HG02885 (cell line): ENCODE measurements at regions not wholly inside any gene's neighbourhood (a gene's known extent, or its start where the extent isn't known, plus 50 kb on each side); places are given as distances from the start of the nearest gene placed in this dataset.

Experiments used
- ATAC-seq: cut with Tn5 transposase; IDR thresholded peaks from one replicate; pipeline ENCODE4 v1.9.1; 2021; ENCODE audit warnings: mild to moderate bottlenecking; ENCODE audit not compliant: unreplicated experiment, poor library complexity

DNA sequence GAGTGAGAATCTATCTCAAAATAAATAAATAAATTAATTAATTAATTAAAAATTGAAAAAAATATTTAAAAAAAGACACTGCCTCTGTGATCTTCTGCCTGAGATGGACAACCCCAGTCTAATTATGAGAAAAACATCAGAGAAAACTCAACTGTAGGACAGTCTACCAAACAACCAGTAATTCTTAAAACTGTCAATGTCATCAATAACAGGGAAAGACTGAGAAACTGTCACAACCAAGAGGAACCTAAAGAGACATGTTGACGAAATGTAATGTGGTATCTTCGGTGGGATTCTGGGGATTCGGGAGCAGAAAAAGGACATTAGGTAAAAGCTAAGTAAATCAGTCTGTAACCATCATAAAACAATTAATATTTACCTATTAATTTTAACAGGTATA lies 265.4 kb upstream of the LMCD1 start:
- ATAC-seq: no peak

DNA sequence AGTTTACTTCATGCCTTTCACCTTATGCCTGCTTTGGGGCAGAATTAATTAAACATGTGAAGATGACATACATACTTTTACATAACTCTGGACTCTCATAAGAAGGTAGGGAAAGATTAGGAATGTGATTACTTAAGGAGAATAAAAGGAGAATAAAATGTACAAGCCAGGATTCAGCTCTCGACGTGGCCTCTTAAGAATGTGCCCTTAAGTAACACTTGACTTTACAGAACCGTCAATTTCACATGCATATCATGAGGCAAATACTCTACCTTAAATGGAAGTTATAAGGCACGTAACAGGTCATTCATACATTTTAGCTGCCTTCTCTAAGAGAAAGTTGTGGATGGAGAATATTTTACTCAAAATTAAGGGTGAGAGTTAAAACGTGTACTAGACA lies 263.7 kb upstream of the LMCD1 start:
- ATAC-seq: no peak

DNA sequence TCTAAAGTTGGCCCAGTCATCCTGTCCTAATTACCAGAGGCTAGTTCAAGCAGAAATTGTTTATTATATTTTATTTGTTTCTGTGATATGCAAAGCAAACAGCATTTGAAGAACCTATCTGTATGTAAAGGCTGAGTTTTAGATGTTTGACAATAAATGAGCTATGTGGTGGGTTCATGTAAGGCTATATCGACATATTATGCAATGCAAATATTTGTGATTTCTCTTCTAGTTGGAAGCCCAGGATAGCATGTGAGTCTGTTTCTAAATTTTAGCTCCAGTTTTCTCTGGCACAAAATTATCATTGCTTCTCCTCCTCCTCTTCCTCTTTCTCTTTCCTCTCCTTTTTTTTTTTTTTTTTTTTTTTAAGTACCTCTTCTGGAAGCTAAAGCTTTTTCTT lies 263.2 kb upstream of the LMCD1 start:
- no peak for ATAC-seq

DNA sequence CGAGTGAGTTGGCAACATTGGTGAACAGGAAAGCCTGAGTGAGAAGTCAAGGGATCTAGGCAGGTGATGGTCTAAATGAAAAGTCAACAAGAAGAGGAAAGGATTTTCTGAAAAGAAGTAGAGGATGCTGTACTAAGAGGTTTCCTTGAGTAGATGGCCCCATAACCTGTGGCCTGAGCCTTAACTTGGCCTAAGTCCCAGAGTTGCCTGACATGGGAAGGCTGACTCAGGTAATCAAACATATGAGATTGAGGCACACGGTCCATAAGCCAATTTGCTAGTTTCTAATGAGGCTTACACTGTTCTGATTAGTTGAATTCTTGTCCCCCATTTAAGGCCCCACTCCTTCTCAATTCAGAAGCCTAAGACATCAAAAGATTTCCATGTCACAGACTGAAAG lies 262.5 kb upstream of the LMCD1 start:
- no peak for ATAC-seq

DNA sequence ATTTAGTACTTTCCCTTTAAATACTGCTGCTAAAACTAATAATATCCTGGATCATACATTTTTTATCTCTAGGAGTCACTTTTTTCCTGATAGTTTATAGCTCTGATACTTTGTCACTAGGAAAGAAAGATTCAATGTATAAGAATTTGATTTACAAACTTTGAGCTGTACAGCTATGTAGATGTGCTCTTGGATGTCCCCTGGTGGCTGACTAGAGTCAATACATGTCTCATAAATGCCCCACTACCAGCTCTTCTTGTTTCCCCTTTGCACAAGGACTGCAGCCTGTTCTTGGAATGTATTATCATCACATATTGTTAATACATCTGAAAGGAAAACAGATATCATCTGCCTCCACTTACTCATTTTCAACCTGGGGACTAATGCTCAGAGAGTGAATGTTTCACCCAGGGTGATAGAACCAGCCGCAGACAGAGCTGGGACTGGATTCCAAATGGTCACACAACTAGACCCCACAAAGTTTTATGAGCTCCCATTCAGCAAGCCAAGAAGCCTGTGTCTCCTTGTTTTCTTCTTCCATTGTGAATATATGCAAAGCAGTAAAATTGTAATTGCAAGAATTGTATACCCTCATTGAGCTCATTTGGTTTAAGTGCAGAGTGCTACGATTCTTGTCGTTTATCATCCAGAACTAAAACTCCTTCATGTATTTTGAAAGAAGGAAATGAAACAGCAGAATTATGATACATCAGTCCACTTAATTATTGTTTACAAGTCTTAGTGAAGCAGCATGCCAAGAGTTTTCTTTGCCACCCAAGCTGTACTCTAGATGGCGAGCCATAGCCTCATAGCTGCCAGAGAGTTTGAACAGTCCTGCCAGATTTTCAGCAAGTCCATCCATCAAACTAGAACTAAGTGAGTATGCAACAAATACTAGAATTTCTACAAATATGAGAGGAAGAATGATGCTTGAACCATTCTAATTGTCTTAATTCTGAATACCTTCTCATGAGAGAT lies 261.6 kb upstream of the LMCD1 start:
- ATAC-seq: peak; percentile 98

DNA sequence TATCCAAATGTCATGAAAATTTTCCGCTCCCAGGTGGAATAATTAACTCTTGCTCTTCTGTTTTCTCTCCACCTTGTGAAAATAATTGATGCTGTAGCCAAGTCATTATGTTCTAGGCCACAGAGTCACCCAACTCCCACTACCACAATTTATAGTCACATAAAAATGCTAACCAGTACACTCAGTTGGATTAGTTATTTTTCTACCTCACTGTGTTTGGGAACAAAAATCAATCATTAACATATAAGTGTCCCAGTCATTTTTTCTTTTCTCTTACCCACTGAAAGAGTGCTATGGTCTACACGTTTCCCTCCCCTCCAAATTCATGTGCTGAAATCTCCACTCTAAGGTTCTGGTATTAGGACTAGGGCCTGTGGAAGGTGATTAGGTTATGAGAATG lies 255.6 kb upstream of the LMCD1 start:
- no peak for ATAC-seq

DNA sequence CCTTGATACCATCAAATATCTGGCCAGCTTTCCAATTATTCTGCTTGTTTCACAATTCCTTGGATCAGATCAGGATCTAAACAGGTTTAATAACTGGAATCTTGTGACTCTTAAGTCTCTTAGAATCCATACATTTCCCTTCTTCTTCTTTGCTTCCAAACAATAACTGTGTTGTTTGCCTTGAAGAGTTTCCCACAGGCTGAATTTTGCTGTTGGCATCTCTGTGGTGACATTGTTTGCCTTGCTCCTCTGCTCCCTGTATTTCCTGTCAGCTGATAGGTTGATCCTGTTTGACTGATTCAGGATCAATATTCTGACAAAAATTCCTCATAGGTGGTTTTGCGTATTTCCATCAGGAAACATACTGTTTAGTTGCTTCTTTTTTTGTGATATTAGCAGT lies 248.4 kb upstream of the LMCD1 start:
- ATAC-seq: no peak

DNA sequence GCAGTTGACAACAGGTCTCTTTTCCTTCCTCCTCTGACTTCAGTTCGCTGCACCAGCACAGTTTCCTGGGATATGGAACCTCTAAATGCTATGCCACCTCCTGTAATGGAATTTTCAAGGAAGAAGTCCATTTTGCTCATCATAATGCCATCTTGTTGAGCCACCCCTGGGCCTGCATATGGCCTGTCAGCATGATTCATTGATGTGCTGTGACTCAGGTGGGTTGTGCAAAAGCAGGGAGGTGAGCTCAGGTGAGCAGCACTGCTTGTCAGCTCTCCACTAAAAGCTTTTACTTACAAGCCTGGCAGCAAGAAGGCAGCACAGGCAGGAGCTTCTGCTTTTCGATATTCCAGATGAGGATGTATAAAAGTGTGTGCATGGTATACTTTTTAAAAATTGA lies 247.1 kb upstream of the LMCD1 start:
- ATAC-seq: no peak

DNA sequence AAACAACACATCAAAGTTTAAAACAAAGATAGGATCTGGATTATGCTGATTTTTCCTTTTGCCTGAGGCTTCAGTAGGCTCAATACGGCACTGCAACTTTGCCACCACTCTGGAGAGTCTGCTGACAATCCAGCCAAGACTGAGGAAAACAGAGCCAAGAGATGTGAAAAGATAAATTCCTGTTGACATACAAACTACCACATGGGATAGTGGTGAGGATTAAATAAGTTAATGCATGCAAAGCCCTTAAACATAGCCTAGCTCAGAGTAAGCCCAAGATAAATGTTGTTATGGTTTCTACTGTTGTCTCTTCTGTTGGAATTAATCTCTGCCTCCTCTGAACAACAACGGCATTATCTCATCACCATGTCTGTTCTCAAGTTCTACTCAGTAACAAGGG lies 245.9 kb upstream of the LMCD1 start:
- ATAC-seq: no peak

DNA sequence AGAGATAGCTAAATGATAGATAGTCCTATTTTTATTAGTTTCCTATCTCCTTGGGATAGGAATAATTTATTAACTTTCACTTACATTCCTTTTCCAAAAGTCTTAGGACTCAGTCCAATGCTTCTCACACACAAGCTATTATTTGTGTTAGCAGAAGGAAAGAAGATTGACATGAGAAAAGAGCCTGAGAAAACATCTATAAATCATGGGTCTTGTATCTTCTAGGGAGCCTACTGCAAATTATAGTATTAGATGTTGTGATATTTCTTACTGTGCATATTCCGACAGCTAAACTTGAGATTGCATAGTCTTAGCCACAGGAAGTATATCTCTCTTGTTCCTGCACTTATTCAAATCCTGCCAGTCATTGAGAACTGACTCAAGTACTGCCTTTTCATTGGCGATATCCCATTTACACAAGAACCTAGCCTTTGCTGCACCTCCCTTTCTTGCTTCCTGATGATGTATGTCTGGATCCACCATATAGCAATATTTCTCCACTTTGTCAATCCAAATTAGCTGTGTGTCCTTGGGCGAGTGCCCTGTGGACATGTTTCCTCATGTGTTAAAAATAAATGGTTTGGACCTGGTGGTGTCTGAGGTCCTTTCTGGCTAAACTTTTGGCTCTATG lies 245.1 kb upstream of the LMCD1 start:
- no peak for ATAC-seq

DNA sequence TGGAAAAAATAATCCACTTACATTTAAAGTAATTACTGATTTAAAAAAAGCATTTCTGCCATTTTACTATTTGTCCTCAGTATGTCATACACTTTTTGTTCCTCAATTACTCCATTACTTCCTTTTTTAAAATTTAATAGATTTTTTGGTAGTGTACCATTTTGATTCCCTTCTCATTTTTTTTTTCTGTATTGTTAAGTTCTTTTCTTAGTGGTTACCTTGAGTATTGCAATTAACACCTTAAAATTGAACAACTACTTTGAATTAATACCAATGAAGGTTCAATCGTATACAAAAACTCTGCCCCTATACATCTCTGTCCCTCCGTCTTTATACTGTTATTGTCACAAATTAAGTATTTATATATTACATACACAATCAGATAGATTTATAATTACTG lies 240.6 kb upstream of the LMCD1 start:
- ATAC-seq: no peak

DNA sequence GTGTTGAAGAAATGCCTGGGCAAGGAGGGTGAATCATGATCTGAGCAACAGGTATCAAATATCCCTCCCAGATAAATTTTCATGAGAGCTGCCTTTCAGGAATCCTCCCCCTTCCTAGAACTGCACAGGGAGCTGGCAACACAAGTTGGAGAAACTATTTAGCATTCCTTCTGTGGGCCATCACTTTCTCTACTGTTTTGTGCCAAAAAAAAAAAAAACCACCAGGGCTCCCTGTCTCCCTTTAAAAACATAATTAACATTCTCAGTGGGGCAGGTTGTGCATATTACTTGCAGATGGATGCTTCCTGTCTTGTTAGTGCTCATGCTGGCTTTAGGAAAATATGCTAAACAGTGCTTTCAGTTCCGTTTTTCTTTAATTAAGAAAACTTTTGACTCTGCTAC lies 234.9 kb upstream of the LMCD1 start:
- peak; percentile 61 for ATAC-seq

DNA sequence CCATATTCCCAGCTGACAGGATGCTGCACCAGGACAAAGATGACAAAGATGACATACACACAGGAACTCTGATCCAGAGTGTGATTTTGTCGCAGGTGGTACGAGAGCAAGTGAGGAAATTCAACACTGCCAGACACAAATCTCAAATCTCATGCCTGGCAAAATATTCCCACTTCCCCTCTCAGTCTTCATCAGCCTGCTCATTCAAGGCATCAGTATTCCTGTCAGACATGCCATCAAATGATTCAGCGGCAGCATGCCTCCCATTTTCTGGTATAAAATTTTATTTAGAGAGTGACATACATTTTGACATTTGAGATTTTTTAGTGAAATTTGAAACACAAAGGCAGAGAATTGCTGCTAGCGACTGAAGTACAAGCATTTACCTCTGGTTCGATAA lies 228.1 kb upstream of the LMCD1 start:
- ATAC-seq: no peak

DNA sequence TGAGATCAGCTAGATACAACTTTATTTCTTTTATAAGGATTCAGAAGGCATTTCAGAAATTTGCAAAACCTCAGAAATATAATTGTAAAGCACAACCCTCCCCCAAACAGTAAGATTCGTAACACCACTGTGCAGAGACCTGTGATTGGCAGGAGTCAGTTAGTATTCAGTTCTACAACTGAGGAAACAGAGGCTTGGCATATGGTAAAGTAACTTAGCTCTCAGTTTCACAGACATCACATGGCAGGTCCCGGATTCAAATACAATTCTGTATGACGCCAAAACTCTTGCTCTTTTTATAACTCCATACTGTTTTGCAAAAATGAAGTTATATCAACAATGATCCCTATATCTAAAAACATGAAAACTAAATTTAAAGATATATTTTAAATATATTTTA lies 225.6 kb upstream of the LMCD1 start:
- no peak for ATAC-seq

DNA sequence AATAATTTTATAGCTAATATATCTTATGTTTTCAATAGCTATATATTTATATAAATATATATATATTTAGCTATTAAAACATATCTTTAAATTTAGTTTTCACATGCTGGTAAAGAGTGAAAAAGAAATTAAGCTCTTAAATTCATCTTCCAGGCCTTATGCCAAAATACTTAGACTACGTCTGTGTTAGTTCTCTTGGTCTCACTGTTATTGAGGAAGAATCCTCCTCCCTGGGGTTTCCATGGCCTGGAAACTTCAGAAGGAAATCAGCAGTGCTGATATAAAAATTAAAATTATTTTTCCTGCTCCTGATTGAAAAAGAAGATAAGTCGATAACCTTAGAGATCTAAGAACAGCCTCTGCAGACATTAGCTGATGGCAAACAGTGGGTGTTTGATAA lies 225.1 kb upstream of the LMCD1 start:
- ATAC-seq: no peak

DNA sequence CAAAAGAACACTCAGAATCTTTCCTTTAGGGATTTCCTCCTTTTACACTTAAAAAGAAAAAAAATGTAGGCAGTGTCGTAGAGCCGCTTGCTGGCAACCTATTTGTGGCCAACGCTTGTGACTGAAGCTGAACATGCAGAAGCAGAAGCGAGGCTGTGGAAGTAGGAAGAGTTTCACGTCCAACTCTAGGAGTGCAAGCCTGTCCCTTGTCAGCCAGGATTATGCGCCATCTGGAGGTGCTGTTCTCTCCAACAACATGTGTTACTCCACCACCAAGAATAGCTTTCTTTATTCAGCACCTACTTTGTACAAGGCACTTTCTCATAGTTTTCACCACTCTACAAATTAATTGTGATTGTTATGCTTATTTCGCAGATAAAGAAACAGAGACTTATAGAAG lies 223.2 kb upstream of the LMCD1 start:
- ATAC-seq: no peak

DNA sequence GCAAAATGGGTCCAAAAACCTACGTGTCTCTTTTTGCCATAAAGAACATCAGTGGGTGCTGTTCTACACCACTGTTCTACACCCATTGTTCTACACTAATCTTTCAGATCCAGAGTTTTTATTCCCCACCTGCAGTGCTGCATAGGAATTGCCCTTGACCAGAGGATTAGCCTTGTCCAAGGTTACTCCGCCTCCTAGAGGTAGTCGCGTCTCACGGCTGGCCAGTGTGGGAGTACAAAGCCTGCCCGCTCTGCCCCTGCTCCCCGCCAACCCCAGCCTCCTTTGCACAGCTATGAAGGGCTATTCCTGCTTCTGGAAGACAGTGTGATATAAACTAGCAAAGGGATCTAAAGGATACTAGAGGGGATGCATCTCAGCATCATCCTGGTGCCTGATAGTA lies 222.1 kb upstream of the LMCD1 start:
- no peak for ATAC-seq

DNA sequence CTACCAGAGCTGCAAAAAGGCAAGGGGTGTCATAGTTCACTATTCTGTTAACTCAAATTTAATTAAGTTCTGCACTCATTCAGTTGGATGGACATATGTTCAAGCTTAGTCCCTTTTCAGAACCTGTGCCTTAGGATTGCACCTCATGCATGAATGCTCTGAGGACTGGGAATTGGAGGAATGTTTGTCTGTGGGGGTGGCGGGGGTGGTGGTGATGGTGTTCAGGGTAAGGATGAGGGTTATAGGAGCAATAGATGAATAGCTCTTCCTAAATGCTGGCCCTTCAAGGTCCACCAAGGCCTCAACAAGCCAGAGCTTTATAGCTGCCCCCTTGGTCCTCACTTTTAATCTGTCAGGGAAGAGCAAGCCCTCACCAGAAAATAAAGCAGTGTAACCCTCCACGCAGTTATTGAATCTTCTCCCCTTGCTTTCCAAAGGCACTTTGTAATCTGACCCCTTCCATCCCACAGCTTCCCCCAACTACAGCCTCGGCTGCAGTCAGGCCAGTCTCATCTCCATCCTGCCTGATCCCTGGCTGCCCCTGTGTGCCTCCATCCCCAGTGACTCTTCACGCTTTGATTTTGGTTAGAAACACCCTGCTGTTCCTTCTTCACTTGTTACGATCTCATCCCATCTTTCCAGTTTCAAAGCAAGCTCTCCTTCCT lies 221.6 kb upstream of the LMCD1 start:
- ATAC-seq: no peak

DNA sequence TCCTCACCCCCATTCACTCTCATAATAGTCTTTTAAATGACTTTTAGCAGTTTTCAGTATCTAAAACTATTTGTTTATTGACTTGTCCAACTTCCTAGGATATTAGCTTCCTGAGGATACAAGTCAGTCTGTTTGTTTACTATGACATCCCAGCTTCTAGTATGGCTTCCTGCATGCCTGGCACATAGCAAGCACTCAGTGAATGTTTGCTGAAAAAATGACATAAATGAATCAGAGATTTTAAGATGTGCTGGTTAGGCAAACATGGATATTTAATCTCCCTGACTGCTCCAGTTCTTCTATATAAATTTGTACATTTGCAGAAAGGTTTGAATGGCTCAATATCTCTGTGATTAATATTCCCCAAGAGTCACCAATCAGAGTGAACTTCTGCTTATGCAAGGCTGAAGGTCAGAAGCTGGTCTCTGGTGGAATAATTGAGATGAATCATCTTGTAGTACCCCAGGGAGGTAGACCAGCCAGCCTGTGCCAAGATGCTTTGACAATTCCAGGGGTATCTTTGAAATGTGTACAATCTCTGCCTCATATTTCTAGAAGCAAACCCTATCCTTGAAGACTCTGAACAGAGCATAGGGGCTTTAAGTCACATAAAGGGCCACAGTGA lies 219.0 kb upstream of the LMCD1 start:
- no peak for ATAC-seq

DNA sequence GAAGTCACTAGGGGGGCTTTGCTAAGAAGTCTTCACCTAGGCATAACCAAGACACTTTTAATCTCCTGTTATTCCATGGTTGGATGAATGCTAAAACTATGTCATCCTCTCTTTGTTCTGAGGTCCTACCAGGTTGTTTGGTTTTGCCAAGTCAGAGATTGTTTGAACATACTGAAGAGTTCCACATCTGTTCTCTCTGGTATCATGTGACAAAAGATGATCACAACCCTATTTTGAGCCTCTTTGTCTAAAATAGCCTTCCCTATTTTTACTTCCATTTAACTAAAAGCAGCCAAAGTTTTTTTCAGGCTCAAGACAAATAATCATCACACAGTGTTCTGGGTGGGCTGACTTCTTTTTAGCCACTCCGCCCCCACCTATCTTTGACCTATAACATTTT lies 218.4 kb upstream of the LMCD1 start:
- ATAC-seq: no peak

DNA sequence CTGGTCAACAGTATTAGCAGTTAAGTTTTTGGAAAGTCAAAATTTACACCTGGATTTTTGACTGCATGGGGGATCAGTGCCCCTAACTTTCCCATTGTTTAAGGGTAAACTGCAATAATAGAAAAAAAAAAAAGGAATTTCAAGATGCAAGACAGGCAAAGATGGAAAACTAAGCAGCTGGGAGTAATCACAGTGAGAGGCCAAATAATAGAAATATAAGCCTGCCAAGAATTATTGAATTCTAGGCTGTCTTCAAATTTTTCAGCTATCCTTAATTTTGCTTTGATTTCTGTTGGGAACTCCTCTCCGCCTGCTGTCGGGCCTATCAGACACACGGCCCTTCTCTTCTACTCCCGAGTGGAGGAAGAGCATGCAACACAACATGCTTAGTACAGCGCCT lies 215.5 kb upstream of the LMCD1 start:
- ATAC-seq: no peak
